ENCODE measurements at regions not wholly inside any gene's neighbourhood (a gene's known extent, or its start where the extent isn't known, plus 50 kb on each side); places are given as distances from the start of the nearest gene placed in this dataset.
"Not testable (repeated sequence)": the region's sequence is repeated elsewhere in the genome, so short reads cannot be mapped to it uniquely, and the experiment has no call there.

- no peak for TF ChIP-seq GRHL2 (CRISPR knock-in tag; IDR thresholded peaks at IDR 0.05; ENCODE audit: insufficient replicate concordance, severe bottlenecking)
- no peak for TF ChIP-seq NR3C1 (CRISPR knock-in tag; conservative IDR thresholded peaks at IDR 0.05; ENCODE audit: low read depth)
- TF ChIP-seq ZNF281 (CRISPR knock-in tag; IDR thresholded peaks at IDR 0.05): no peak
- TF ChIP-seq FOXK1 (CRISPR knock-in tag; IDR thresholded peaks at IDR 0.05): no peak
- no peak for TF ChIP-seq PREB (CRISPR knock-in tag; IDR thresholded peaks at IDR 0.05; ENCODE audit: borderline replicate concordance)
- no peak for TF ChIP-seq ZBTB21 (CRISPR knock-in tag; IDR thresholded peaks at IDR 0.05; ENCODE audit: borderline replicate concordance)
- no peak for TF ChIP-seq NFYB (CRISPR knock-in tag; conservative IDR thresholded peaks at IDR 0.05; ENCODE audit: low read depth)
- TF ChIP-seq TEAD1 (CRISPR knock-in tag; IDR thresholded peaks at IDR 0.05): no peak
- TF ChIP-seq AFF4 (CRISPR knock-in tag; IDR thresholded peaks at IDR 0.05; ENCODE audit: borderline replicate concordance): no peak
Observed at GRCh38 chrX:41982953-41983352, 59.6 kb upstream of the CASK start (continued).

- TF ChIP-seq KAT7 (CRISPR knock-in tag; IDR thresholded peaks at IDR 0.05; ENCODE audit: borderline replicate concordance) (no peak), IRF2 (CRISPR knock-in tag; IDR thresholded peaks at IDR 0.05; ENCODE audit: borderline replicate concordance, low read depth) (no peak), ARID4B (CRISPR knock-in tag; IDR thresholded peaks at IDR 0.05; ENCODE audit: borderline replicate concordance) (no peak), ZNF232 (CRISPR knock-in tag; IDR thresholded peaks at IDR 0.05) (no peak), ATF1 (CRISPR knock-in tag; IDR thresholded peaks at IDR 0.05) (no peak), ZNF532 (CRISPR knock-in tag; IDR thresholded peaks at IDR 0.05; ENCODE audit: borderline replicate concordance) (no peak), GRHL2 (CRISPR knock-in tag; IDR thresholded peaks at IDR 0.05; ENCODE audit: insufficient replicate concordance, severe bottlenecking) (no peak)
- ATAC-seq: no peak
- ChIA-PET POLR2A (no interaction called here), CTCF (interaction anchor here (1.2 kb wide), 1 partner anchor 200 kb away, joined by 5 read pairs; no protein-coding TSS in a partner anchor)
- H3K9me3 Mint-ChIP-seq: no peaks in the 10 kb centered on the region; the same call in 1 of the 2 replicates
- peaks cover 3% of the 10 kb centered on the region; the same call in 1 of the 2 replicates for H3K27me3 Mint-ChIP-seq (ENCODE audit: low read depth)
- no peak for DNase-seq (ENCODE audit: low spot score)
- 0 out of 2 replicates have a peak, but pooled peaks cover 3% of the 10 kb centered on the region for H3K4me1 Mint-ChIP-seq
- no peak overlapping the region for H3K4me3 Mint-ChIP-seq
- no peaks in the 10 kb centered on the region for H3K36me3 Mint-ChIP-seq
- H3K27ac Mint-ChIP-seq: no peak overlapping the region
Observed at GRCh38 chrX:41981481-41982013, 58.2 kb upstream of the CASK start.

GRCh38 chrX:41974677-41975076 is 51.3 kb upstream of the CASK start:
- POLR2A ChIA-PET; H3K4me3 Mint-ChIP-seq; H3K27ac Mint-ChIP-seq; H3K27me3 Mint-ChIP-seq (ENCODE audit: low read depth); ATAC-seq; CTCF ChIA-PET; H3K9me3 Mint-ChIP-seq; DNase-seq (ENCODE audit: low spot score); H3K36me3 Mint-ChIP-seq: not testable (repeated sequence)
- peaks cover 18% of the 10 kb centered on the region for H3K4me1 Mint-ChIP-seq
